GM23338 (cell line): ENCODE measurements at regions not wholly inside any gene's neighbourhood (a gene's known extent, or its start where the extent isn't known, plus 50 kb on each side); places are given as distances from the start of the nearest gene placed in this dataset.

Experiments
- ATAC-seq: fragments of 200-7000 bp; cut with Tn5 transposase; 3 replicates; pipeline ENCODE4 v1.9.1; 2020
- DNase-seq: peaks from one replicate; pipeline ENCODE4 v3.0.0-alpha.2; 2015; ENCODE audit warnings: low spot score
- H2AFZ ChIP-seq: fragments of 200-600 bp; sonication (generic); 2 replicates; pipeline ENCODE4 v1.8.0; 2016; ENCODE audit warnings: antibody characterized with exemption, mild to moderate bottlenecking, moderate library complexity
- H3F3A ChIP-seq: fragments of 200-600 bp; sonication (generic); replicated peaks from 2 replicates; pipeline ENCODE4 v1.8.0; 2017; ENCODE audit warnings: antibody characterized with exemption, mixed run types, low read depth
- H3K27ac ChIP-seq: fragments of 200-600 bp; sonication (generic); 2 replicates; pipeline ENCODE4 v1.6.1; 2016; ENCODE audit warnings: low read depth
- H3K27me3 ChIP-seq: fragments of 200-600 bp; sonication (generic); 2 replicates; pipeline ENCODE4 v1.8.0; 2016; ENCODE audit warnings: mild to moderate bottlenecking, mixed run types, moderate library complexity; ENCODE audit not compliant: insufficient read depth
- H3K36me3 ChIP-seq: fragments of 200-600 bp; sonication (generic); 2 replicates; pipeline ENCODE4 v1.8.0; 2016; ENCODE audit warnings: mild to moderate bottlenecking; ENCODE audit not compliant: insufficient read depth
- H3K4me1 ChIP-seq: fragments of 200-600 bp; sonication (generic); 2 replicates; pipeline ENCODE4 v1.8.0; 2016; ENCODE audit warnings: mild to moderate bottlenecking, moderate library complexity; ENCODE audit not compliant: insufficient read depth
- H3K4me2 ChIP-seq: fragments of 200-600 bp; sonication (generic); 2 replicates; pipeline ENCODE4 v1.7.1; 2017; ENCODE audit warnings: mixed run types
- H3K4me3 ChIP-seq: fragments of 200-600 bp; sonication (generic); 2 replicates; pipeline ENCODE4 v1.6.1; 2016; ENCODE audit warnings: mixed run types
- H3K79me2 ChIP-seq: fragments of 200-600 bp; sonication (generic); replicated peaks from 2 replicates; pipeline ENCODE4 v1.8.0; 2017; ENCODE audit warnings: mild to moderate bottlenecking; ENCODE audit not compliant: insufficient read depth
- H3K9me2 ChIP-seq: fragments of 200-600 bp; sonication (generic); 2 replicates; pipeline ENCODE4 v1.8.0; 2017; ENCODE audit not compliant: insufficient read depth
- H4K20me1 ChIP-seq: fragments of 200-600 bp; sonication (generic); replicated peaks from 2 replicates; pipeline ENCODE4 v1.8.0; 2017; ENCODE audit warnings: mild to moderate bottlenecking; ENCODE audit not compliant: insufficient read depth
- H3K27ac Mint-ChIP-seq: 2 replicates; pipeline ENCODE4 v1.8.0; 2020; ENCODE audit warnings: inconsistent platforms, mild to moderate bottlenecking, moderate library complexity, mixed read lengths
- H3K27me3 Mint-ChIP-seq: 3 replicates; pipeline ENCODE4 v1.8.0; 2022; ENCODE audit warnings: low read depth, mild to moderate bottlenecking, moderate library complexity, mixed read lengths, inconsistent platforms; ENCODE audit not compliant: insufficient read depth, poor library complexity
- H3K36me3 Mint-ChIP-seq: 3 replicates; pipeline ENCODE4 v1.8.0; 2021; ENCODE audit warnings: low read depth, mild to moderate bottlenecking, inconsistent platforms, moderate library complexity, mixed read lengths
- H3K4me1 Mint-ChIP-seq: 3 replicates; pipeline ENCODE4 v1.8.0; 2020; ENCODE audit warnings: mild to moderate bottlenecking, inconsistent platforms, mixed read lengths
- H3K4me3 Mint-ChIP-seq: 3 replicates; pipeline ENCODE4 v1.8.0; 2021; ENCODE audit warnings: moderate library complexity, mild to moderate bottlenecking, inconsistent platforms, mixed read lengths
- H3K9me3 Mint-ChIP-seq: 3 replicates; pipeline ENCODE4 v1.8.0; 2020; ENCODE audit warnings: moderate library complexity, mild to moderate bottlenecking, inconsistent platforms, mixed read lengths
- CREB1 ChIP-seq: fragments of 250-450 bp; sonication (Bioruptor Pico); IDR thresholded peaks from 2 replicates; pipeline ENCODE4 v1.5.0; 2020; ENCODE audit warnings: low read depth, mild to moderate bottlenecking, moderate library complexity
- CTCF ChIP-seq, 2 experiments: fragments of 200-600 bp in 1 of 2; sonication (generic) in 1 of 2; conservative IDR thresholded peaks; 2 replicates each; pipeline versions ENCODE4 v1.5.1 to v1.6.1; 2016 to 2017; ENCODE audit warnings: antibody characterized with exemption in 2 of 2, low read depth in 2 of 2, mild to moderate bottlenecking in 2 of 2, moderate library complexity in 1 of 2
- ETS1 ChIP-seq: IDR thresholded peaks from 2 replicates; pipeline ENCODE4 v1.6.1; 2016; ENCODE audit warnings: antibody characterized with exemption
- EZH2 ChIP-seq: fragments of 200-600 bp; sonication (generic); IDR thresholded peaks from one replicate; pipeline ENCODE4 v1.8.0; 2017; ENCODE audit warnings: antibody characterized with exemption, mild to moderate bottlenecking, low read depth; ENCODE audit not compliant: unreplicated experiment
- EZH2phosphoT487 ChIP-seq: fragments of 200-600 bp; sonication (generic); IDR thresholded peaks from one replicate; pipeline ENCODE4 v1.8.1; 2018; ENCODE audit warnings: antibody characterized with exemption; ENCODE audit not compliant: unreplicated experiment
- JUNB ChIP-seq: IDR thresholded peaks from one replicate; pipeline ENCODE4 v1.6.1; 2016; ENCODE audit warnings: antibody characterized with exemption; ENCODE audit not compliant: unreplicated experiment
- NANOG ChIP-seq: IDR thresholded peaks from 2 replicates; pipeline ENCODE4 v1.6.1; 2016; ENCODE audit warnings: antibody characterized with exemption, borderline replicate concordance
- POLR2AphosphoS5 ChIP-seq: IDR thresholded peaks from 2 replicates; pipeline ENCODE4 v1.6.1; 2016; ENCODE audit warnings: antibody characterized with exemption, low read depth
- REST ChIP-seq: IDR thresholded peaks from one replicate; pipeline ENCODE4 v1.6.1; 2018; ENCODE audit warnings: antibody characterized with exemption; ENCODE audit not compliant: unreplicated experiment
- STAT1 ChIP-seq: IDR thresholded peaks from one replicate; pipeline ENCODE4 v1.6.1; 2016; ENCODE audit warnings: antibody characterized with exemption; ENCODE audit not compliant: unreplicated experiment
- ZNF114 ChIP-seq: fragments of 250-450 bp; sonication (Bioruptor Pico); IDR thresholded peaks from 2 replicates; pipeline ENCODE4 v1.5.0; 2020; ENCODE audit warnings: mild to moderate bottlenecking, moderate library complexity
- ZNF331 ChIP-seq: fragments of 250-450 bp; sonication (Bioruptor Pico); IDR thresholded peaks from 2 replicates; pipeline ENCODE4 v1.5.0; 2020; ENCODE audit warnings: low read depth, mild to moderate bottlenecking, moderate library complexity
- ZNF462 ChIP-seq: fragments of 250-450 bp; sonication (Bioruptor Pico); IDR thresholded peaks from 2 replicates; pipeline ENCODE4 v1.5.0; 2020; ENCODE audit warnings: mild to moderate bottlenecking, moderate library complexity

GRCh38 chr3:73206030-73206429, 144.6 kb downstream of the EBLN2 start:
- no peaks in the 10 kb centered on the region for H4K20me1 ChIP-seq
- Mint-ChIP-seq H3K4me1 (peaks cover 6% of the 10 kb centered on the region; the same call in 2 of the 3 replicates), H3K9me3 (no peaks in the 10 kb centered on the region), H3K4me3 (no peak overlapping the region), H3K27ac (no peak overlapping the region), H3K36me3 (no peaks in the 10 kb centered on the region), H3K27me3 (peaks cover 1% of the 10 kb centered on the region)
- no peaks in the 10 kb centered on the region for H3K27me3 ChIP-seq
- no peaks in the 10 kb centered on the region for H3K9me2 ChIP-seq
- DNase-seq (no peak), ATAC-seq (no peak)
- no peak for TF ChIP-seq REST
- no peak for TF ChIP-seq ZNF462
- TF ChIP-seq NANOG: no peak
- TF ChIP-seq EZH2: no peak
- TF ChIP-seq STAT1: no peak
- TF ChIP-seq EZH2phosphoT487: no peak
- TF ChIP-seq CREB1 (CRISPR knock-in tag): no peak
- no peak for TF ChIP-seq ZNF114 (CRISPR knock-in tag)
- no peak for TF ChIP-seq ZNF331 (CRISPR knock-in tag)
- no peak for TF ChIP-seq ETS1
- TF ChIP-seq CTCF (conservative IDR thresholded peaks at IDR 0.05; ENCODE audit: low read depth in 2 of 2): no peak
- TF ChIP-seq POLR2AphosphoS5: no peak
- no peak for TF ChIP-seq JUNB
- H2AFZ ChIP-seq: no peak overlapping the region
- no peak overlapping the region for H3K27ac ChIP-seq
- no peak overlapping the region for H3K4me2 ChIP-seq
- H3K4me1 ChIP-seq: peaks cover 5% of the 10 kb centered on the region
- H3F3A ChIP-seq: no peaks in the 10 kb centered on the region
- H3K79me2 ChIP-seq: no peaks in the 10 kb centered on the region
- no peak overlapping the region for H3K4me3 ChIP-seq
- H3K36me3 ChIP-seq: no peaks in the 10 kb centered on the region
